ENCODE measurements at regions not wholly inside any gene's neighbourhood (a gene's known extent, or its start where the extent isn't known, plus 50 kb on each side); places are given as distances from the start of the nearest gene placed in this dataset.
"Not testable (repeated sequence)": the region's sequence is repeated elsewhere in the genome, so short reads cannot be mapped to it uniquely, and the experiment has no call there.

DNA sequence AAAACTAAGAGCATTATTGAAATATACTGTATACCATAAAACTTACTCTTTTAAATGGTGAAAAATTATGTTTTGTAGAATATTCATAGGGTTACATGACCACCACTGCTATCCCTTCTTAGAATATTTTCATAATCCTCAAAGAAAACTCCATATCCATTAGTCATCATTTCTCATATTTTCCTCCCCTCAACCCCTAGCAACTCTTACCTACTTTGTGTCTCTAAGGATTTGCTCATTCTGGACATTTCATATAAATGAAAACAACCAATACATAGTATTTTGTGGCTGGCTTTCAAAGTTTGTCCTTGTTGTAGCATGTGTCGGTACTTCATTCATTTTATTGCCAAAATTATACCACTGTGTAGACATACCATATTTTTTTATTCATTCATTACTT is 863.8 kb downstream of the KCNA4 start:
- Histone ChIP-seq H3K36me3 (ENCODE audit: control insufficient read depth in 2 of 2, extremely low read depth in 1 of 2, insufficient read depth in 2 of 2, low read length in 2 of 2) (no peaks in the 10 kb centered on the region), H3K9ac (replicated peaks; ENCODE audit: extremely low read depth, insufficient read depth, low read length) (no peak overlapping the region), H3K27me3 (ENCODE audit: control insufficient read depth in 2 of 2, insufficient read depth in 2 of 2, low read length in 2 of 2) (no peaks in the 10 kb centered on the region), H3K4me1 (ENCODE audit: control insufficient read depth, extremely low read depth, insufficient read depth, low read length) (no peaks in the 10 kb centered on the region), H4K20me1 (replicated peaks; ENCODE audit: control insufficient read depth, extremely low read depth, insufficient read depth, low read length) (no peaks in the 10 kb centered on the region), H3K9me1 (replicated peaks; ENCODE audit: control insufficient read depth, extremely low read depth, insufficient read depth, low read length) (no peaks in the 10 kb centered on the region), H2AFZ (ENCODE audit: low read depth, low read length) (no peak overlapping the region), H3K9me3 (replicated peaks; ENCODE audit: control insufficient read depth, insufficient read depth, low read length) (no peaks in the 10 kb centered on the region), H3K79me2 (ENCODE audit: control insufficient read depth, insufficient read depth, low read length) (no peaks in the 10 kb centered on the region), H3K27ac (ENCODE audit: insufficient read depth, low read depth, low read length) (no peak overlapping the region), H3K4me2 (ENCODE audit: insufficient read depth, low read length) (no peak overlapping the region), H3K4me3 (replicated peaks in 1 of 3; ENCODE audit: insufficient read depth in 1 of 3, low read depth in 1 of 3, low read length in 3 of 3) (no peak overlapping the region)
- CTCF ChIA-PET: interaction anchor here (1.2 to 1.5 kb wide), 5 partner anchors 20 to 624 kb away, joined by 3 to 6 read pairs (median 4); no protein-coding TSS in a partner anchor
- FAIRE-seq: no peak
- POLR2A ChIA-PET: interaction anchor here (1.1 kb wide), 1 partner anchor 16 kb away, joined by 3 read pairs; no protein-coding TSS in a partner anchor
- intact Hi-C loops (cut with micrococcal nuclease): loop anchor here (10.0 kb wide), 1 partner anchor 588 kb away; no protein-coding TSS in a partner anchor
- dilution Hi-C loops (cut with MboI; ENCODE audit: extremely low pct_ligation_motif_present, low sequenced_read_pairs): no loop called here
- no peak for DNase-seq (ENCODE audit: low read depth, low spot score)
- BruUV-seq (replicated peaks): no TSS peak
- TF ChIP-seq POLR2AphosphoS5 (IDR thresholded peaks at IDR 0.05; ENCODE audit: insufficient read depth, low read depth, low read length) (no peak), MYC (IDR thresholded peaks at IDR 0.05; ENCODE audit: low read depth, low read length) (no peak), GATA2 (IDR thresholded peaks at IDR 0.05; ENCODE audit: insufficient read depth, insufficient read length, low read depth, low read length) (no peak), JUN (IDR thresholded peaks at IDR 0.05; ENCODE audit: borderline replicate concordance, insufficient read depth, insufficient read length, low read depth) (no peak), EZH2 (IDR thresholded peaks at IDR 0.05; ENCODE audit: borderline replicate concordance, low read depth, low read length, severe bottlenecking) (no peak), POLR2A (IDR thresholded peaks at IDR 0.05; ENCODE audit: low read depth, low read length) (no peak), FOS (IDR thresholded peaks at IDR 0.05; ENCODE audit: borderline replicate concordance, insufficient read depth, low read length) (no peak)
- TF ChIP-seq, protein P1, sequence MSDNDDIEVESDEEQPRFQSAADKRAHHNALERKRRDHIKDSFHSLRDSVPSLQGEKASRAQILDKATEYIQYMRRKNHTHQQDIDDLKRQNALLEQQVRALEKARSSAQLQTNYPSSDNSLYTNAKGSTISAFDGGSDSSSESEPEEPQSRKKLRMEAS (IDR thresholded peaks at IDR 0.05; ENCODE audit: insufficient read depth, insufficient read length): no peak
- TF ChIP-seq, protein P2, sequence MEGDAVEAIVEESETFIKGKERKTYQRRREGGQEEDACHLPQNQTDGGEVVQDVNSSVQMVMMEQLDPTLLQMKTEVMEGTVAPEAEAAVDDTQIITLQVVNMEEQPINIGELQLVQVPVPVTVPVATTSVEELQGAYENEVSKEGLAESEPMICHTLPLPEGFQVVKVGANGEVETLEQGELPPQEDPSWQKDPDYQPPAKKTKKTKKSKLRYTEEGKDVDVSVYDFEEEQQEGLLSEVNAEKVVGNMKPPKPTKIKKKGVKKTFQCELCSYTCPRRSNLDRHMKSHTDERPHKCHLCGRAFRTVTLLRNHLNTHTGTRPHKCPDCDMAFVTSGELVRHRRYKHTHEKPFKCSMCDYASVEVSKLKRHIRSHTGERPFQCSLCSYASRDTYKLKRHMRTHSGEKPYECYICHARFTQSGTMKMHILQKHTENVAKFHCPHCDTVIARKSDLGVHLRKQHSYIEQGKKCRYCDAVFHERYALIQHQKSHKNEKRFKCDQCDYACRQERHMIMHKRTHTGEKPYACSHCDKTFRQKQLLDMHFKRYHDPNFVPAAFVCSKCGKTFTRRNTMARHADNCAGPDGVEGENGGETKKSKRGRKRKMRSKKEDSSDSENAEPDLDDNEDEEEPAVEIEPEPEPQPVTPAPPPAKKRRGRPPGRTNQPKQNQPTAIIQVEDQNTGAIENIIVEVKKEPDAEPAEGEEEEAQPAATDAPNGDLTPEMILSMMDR (IDR thresholded peaks at IDR 0.05; ENCODE audit: extremely low read depth in 1 of 2, insufficient read depth in 1 of 2, low read depth in 1 of 2, low read length in 2 of 2): no peak

DNA sequence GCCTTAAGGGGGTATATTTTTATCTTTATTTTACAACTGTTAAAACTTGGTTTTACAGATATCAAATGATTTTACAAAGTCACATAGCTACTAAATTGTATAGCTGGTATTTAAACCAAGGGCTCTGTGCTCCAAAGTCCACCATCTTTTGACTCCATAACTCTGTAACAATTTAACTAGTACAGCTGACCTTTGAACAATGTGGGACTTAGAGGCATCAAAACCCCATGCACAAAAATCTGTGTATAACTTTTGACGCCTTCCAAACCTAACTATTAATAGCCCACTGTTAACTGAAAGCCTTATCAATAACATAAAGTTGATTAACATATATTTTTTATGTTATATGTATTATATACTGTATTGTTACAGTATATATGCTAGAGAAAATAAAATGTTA is 874.3 kb downstream of the KCNA4 start:
- CTCF ChIA-PET; BruUV-seq (replicated peaks); intact Hi-C loops (cut with micrococcal nuclease); H3K27ac ChIP-seq (ENCODE audit: insufficient read depth, low read depth, low read length); H2AFZ ChIP-seq (ENCODE audit: low read depth, low read length); H4K20me1 ChIP-seq (replicated peaks; ENCODE audit: control insufficient read depth, extremely low read depth, insufficient read depth, low read length); DNase-seq (ENCODE audit: low read depth, low spot score); H3K9ac ChIP-seq (replicated peaks; ENCODE audit: extremely low read depth, insufficient read depth, low read length); dilution Hi-C loops (cut with MboI; ENCODE audit: extremely low pct_ligation_motif_present, low sequenced_read_pairs); FAIRE-seq; POLR2A ChIA-PET; H3K36me3 ChIP-seq (ENCODE audit: control insufficient read depth in 2 of 2, extremely low read depth in 1 of 2, insufficient read depth in 2 of 2, low read length in 2 of 2); H3K4me2 ChIP-seq (ENCODE audit: insufficient read depth, low read length); H3K9me1 ChIP-seq (replicated peaks; ENCODE audit: control insufficient read depth, extremely low read depth, insufficient read depth, low read length); H3K4me1 ChIP-seq (ENCODE audit: control insufficient read depth, extremely low read depth, insufficient read depth, low read length); H3K79me2 ChIP-seq (ENCODE audit: control insufficient read depth, insufficient read depth, low read length); H3K4me3 ChIP-seq (replicated peaks in 1 of 3; ENCODE audit: insufficient read depth in 1 of 3, low read depth in 1 of 3, low read length in 3 of 3); H3K9me3 ChIP-seq (replicated peaks; ENCODE audit: control insufficient read depth, insufficient read depth, low read length); H3K27me3 ChIP-seq (ENCODE audit: control insufficient read depth in 2 of 2, insufficient read depth in 2 of 2, low read length in 2 of 2): not testable (repeated sequence)
